D721Med (cell line): ENCODE measurements at regions not wholly inside any gene's neighbourhood (a gene's known extent, or its start where the extent isn't known, plus 50 kb on each side); places are given as distances from the start of the nearest gene placed in this dataset.

ENCODE experiments used
- DNase-seq: peaks from one replicate; pipeline ENCODE4 v3.0.0; 2011; ENCODE audit warnings: low spot score; ENCODE audit not compliant: insufficient read length
- FAIRE-seq: peaks from 2 replicates; lab custom pipeline; 2011; peaks lifted over from hg19 to GRCh38; lab: Jason Lieb, UNC
- CTCF ChIP-seq: IDR thresholded peaks from 2 replicates; pipeline ENCODE4 v1.5.1; 2012; ENCODE audit warnings: mild to moderate bottlenecking, control low read depth; ENCODE audit not compliant: insufficient read depth; ENCODE audit errors: missing control alignments

DNA sequence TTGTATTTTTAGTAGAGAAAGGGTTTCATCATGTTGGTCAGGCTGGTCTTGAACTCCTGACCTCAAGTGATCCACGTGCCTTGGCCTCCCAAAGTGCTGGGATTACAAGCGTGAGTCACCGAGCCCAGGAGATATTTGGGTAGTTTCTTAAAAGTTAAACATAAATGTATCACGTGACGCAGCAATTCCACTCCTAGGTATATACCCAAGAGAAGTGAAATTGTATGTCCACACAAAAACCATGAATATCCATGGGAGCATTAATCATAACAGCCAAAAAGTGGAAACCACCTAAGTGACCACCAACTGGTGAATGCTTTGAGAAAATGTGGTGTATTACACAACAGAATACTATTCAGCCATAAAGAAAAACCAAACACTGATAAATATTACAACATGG lies 164.8 kb downstream of the MRPL14 start:
- TF ChIP-seq CTCF = no peak
- DNase-seq (no peak), FAIRE-seq (no peak)

- DNase-seq (no peak), FAIRE-seq (no peak)
- no peak for TF ChIP-seq CTCF
Observed at GRCh38 chr6:43957273-43957672, 170.0 kb downstream of the MRPL14 start.

DNA sequence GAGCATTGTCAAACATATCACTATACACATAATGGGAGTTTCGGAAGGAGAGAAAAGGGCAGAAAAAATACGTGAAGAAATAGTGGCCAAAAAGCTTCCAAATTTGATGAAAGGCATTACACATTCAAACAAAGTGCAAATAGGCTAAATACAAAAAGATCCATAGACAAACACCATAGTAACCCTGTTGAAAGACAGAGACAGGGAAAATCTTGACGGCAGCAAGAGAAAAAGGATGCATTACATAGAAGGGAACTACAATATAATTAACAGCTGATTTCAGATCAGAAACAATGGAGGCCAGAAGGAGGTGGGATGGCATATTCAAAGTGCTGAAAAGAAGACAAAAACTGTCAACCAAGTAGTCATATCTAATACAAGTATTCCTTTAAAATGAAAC lies 170.8 kb downstream of the MRPL14 start:
- DNase-seq (no peak), FAIRE-seq (no peak)
- TF ChIP-seq CTCF = no peak

DNA sequence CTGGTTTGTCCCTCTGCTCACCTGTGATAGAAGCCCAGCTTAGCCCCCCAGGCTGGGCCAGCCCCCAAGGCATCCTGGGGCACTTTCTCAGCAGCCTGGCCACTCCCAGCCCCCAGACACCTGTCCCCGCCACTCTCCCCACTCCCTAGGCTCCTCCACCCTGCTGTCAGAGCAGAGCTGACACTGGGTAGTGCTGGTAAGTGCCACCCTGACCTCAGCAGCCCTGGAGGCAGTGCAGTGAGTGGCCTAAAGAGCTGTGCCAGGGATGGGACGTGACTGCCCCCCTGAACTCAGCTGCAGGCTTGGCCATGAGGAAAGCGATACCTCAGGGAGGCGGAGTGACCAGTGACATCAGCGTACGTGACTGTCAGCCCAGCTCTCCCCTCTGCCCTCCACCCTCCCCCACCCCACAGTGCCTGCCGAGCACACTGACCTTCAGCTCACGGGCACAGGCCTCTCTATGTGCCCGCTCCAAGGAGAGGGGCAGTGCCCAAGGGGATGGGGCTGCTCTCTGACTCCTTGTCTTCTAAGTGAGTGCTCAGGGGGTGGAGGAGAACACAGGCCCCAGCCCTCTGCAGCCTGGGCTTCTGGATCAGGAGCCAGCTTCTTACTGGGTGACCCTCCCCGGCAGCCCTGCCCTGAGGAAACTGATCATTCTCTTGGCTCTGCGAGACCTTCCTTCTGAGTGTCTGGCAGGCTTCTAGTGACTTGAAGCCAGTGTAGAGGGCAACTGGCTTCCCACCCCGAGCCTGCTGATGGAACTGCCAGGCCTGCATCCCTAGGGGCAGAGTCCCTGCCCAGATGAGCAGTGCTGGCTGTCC lies 172.7 kb downstream of the MRPL14 start:
- no peak for TF ChIP-seq CTCF
- DNase-seq (no peak), FAIRE-seq (no peak)

DNA sequence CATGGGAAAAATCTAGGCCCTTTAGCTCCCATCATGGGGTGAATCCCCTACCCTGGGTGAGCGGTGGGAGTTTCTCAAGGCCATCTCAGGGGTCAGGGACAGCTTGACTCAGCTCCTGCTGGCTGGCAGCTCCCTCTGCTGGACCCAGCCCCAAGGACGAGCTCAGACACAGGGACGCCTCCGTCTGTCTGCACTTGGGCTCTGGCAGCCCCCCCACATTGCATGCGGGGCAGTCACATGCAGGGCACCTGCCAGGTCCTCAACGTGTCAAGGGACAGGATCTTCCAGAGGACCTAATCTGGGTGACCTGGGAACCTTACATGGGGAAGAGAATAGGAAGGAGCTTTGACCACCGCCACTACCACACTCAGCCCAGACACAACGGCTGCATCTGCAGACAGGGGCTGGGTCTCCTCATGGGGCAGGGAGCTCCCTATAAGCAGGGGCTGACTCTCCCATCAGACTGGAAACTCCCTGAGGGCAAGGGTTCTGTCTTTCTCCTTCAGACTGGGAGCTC lies 173.4 kb downstream of the MRPL14 start:
- FAIRE-seq = no peak
- DNase-seq = no peak
- TF ChIP-seq CTCF = peak; percentile 40

DNA sequence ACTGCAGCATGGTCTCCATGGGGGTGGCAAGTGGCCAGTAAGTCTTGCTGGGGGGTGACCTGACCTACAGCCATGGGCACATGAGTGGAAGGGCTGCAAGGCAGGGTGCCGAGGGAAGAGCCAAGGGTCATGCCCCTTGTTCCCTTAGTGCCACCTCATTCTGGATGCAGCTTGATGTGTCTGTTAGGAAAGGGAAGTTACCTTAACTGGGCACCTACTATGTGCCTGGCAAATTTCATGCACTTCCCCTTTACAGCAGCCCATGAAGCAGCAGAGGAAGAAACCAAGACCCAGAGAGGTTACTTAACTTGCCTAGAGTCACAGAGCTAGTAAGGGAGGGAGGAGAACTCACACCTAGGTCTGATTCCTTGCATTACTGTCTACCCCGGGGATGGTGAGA lies 174.0 kb downstream of the MRPL14 start:
- TF ChIP-seq CTCF = no peak
- no peak for FAIRE-seq

DNA sequence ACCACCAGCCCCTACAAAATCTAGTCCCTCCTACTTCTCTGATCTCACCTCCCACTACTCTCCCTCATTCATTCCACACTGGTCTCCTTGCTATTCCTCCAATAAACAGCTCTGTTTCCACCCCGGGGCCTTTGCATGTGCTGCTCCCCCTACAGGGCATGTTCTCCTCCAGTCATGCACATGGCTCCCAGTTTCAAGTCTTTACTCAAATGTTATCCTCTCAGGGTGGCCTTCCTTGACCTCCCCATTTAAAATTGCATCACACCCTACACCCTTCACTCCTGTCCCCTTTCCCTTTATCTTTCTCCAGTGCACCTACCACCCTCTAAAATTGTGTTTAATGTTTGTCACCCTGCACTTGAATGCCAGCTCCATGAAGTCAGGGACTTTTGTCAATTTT lies 174.5 kb downstream of the MRPL14 start:
- DNase-seq (no peak), FAIRE-seq (no peak)

More for the DNA sequence above, 174.0 kb downstream of the MRPL14 start:
- no peak for DNase-seq

More for the DNA sequence above, 174.5 kb downstream of the MRPL14 start:
- no peak for TF ChIP-seq CTCF
